ENCODE measurements at regions not wholly inside any gene's neighbourhood (a gene's known extent, or its start where the extent isn't known, plus 50 kb on each side); places are given as distances from the start of the nearest gene placed in this dataset.

GRCh38 chr19:31098836-31099235 lies 250.4 kb downstream of the TSHZ3 start:
- H3K27me3 ChIP-seq = no peaks in the 10 kb centered on the region
- intact Hi-C loops (cut with DNase I) = no loop called here
- no peaks in the 10 kb centered on the region for H3K36me3 ChIP-seq
- no peak overlapping the region for H3K4me3 ChIP-seq
- TF ChIP-seq CTCF (IDR thresholded peaks at IDR 0.05) = no peak
- no peak overlapping the region for H3K27ac ChIP-seq
- no peaks in the 10 kb centered on the region for H3K9me3 ChIP-seq
- no peaks in the 10 kb centered on the region for H3K4me1 ChIP-seq
- no peak for DNase-seq (ENCODE audit: low spot score in 2 of 2)

GRCh38 chr19:31096935-31097545 lies 252.2 kb downstream of the TSHZ3 start:
- Histone ChIP-seq H3K36me3 (no peaks in the 10 kb centered on the region), H3K4me3 (no peak overlapping the region), H3K27ac (no peak overlapping the region), H3K27me3 (no peaks in the 10 kb centered on the region), H3K4me1 (no peaks in the 10 kb centered on the region), H3K9me3 (no peaks in the 10 kb centered on the region)
- intact Hi-C loops (cut with DNase I) = no loop called here
- no peak for DNase-seq (ENCODE audit: low spot score in 2 of 2)
- TF ChIP-seq CTCF (IDR thresholded peaks at IDR 0.05) = no peak

- H3K9me3 ChIP-seq = no peaks in the 10 kb centered on the region
- intact Hi-C loops (cut with DNase I) = no loop called here
- H3K4me3 ChIP-seq = no peak overlapping the region
- no peak for DNase-seq (ENCODE audit: low spot score in 2 of 2)
- H3K27ac ChIP-seq = no peak overlapping the region
- TF ChIP-seq CTCF (IDR thresholded peaks at IDR 0.05) = no peak
- H3K4me1 ChIP-seq = no peaks in the 10 kb centered on the region
- no peaks in the 10 kb centered on the region for H3K36me3 ChIP-seq
- H3K27me3 ChIP-seq = no peaks in the 10 kb centered on the region
Measured at GRCh38 chr19:31096062-31096830, 253.0 kb downstream of the TSHZ3 start.

- no peak for TF ChIP-seq CTCF (IDR thresholded peaks at IDR 0.05)
- Histone ChIP-seq H3K9me3 (no peaks in the 10 kb centered on the region), H3K36me3 (no peaks in the 10 kb centered on the region), H3K27me3 (no peaks in the 10 kb centered on the region), H3K4me1 (no peaks in the 10 kb centered on the region), H3K27ac (no peak overlapping the region), H3K4me3 (no peak overlapping the region)
- intact Hi-C loops (cut with DNase I) = no loop called here
- DNase-seq (ENCODE audit: low spot score in 2 of 2) = no peak
Measured at GRCh38 chr19:31095100-31095804, 254.0 kb downstream of the TSHZ3 start.

GRCh38 chr19:31092274-31092673 lies 257.0 kb downstream of the TSHZ3 start:
- H3K4me3 ChIP-seq = no peak overlapping the region
- H3K27ac ChIP-seq = no peak overlapping the region
- no peak for TF ChIP-seq CTCF (IDR thresholded peaks at IDR 0.05)
- H3K9me3 ChIP-seq = no peaks in the 10 kb centered on the region
- H3K4me1 ChIP-seq = no peaks in the 10 kb centered on the region
- no peak for DNase-seq (ENCODE audit: low spot score in 2 of 2)
- intact Hi-C loops (cut with DNase I) = no loop called here
- H3K36me3 ChIP-seq = no peaks in the 10 kb centered on the region
- no peaks in the 10 kb centered on the region for H3K27me3 ChIP-seq

Data from ascending aorta (tissue), 2 donors.